Uterus (tissue), 3 donors: ENCODE measurements at regions not wholly inside any gene's neighbourhood (a gene's known extent, or its start where the extent isn't known, plus 50 kb on each side); places are given as distances from the start of the nearest gene placed in this dataset.

ENCODE experiments used
- DNase-seq, 2 donors: peaks; one replicate each; pipeline ENCODE4 v3.0.0-alpha.2; 2019 to 2020
- H3K27ac ChIP-seq, 2 donors: fragments of 200-600 bp; sonication (generic); 1 replicate in 1 of 2; 2 replicates in 1 of 2; pipeline ENCODE4 v1.5.1; 2016 to 2018
- H3K27me3 ChIP-seq, 2 donors: fragments of 200-600 bp; sonication (generic); one replicate each; pipeline ENCODE4 v1.5.1; 2018 to 2019; ENCODE audit warnings: control low read depth in 1 of 2
- H3K36me3 ChIP-seq, 2 donors: fragments of 200-600 bp; sonication (generic); one replicate each; pipeline ENCODE4 v1.5.1; 2019; ENCODE audit warnings: control low read depth in 1 of 2
- H3K4me1 ChIP-seq, 2 donors: fragments of 200-600 bp; sonication (generic); one replicate each; pipeline ENCODE4 v1.5.1; 2018 to 2019; ENCODE audit warnings: control low read depth in 1 of 2
- H3K4me3 ChIP-seq, 2 donors: fragments of 200-600 bp; sonication (generic); 1 replicate in 1 of 2; 2 replicates in 1 of 2; pipeline ENCODE4 v1.5.1; 2018 to 2019; ENCODE audit warnings: mild to moderate bottlenecking in 1 of 2
- H3K9me3 ChIP-seq, 2 donors: fragments of 200-600 bp; sonication (generic); one replicate each; pipeline ENCODE4 v1.5.1; 2019; ENCODE audit warnings: control low read depth in 1 of 2
- POLR2A ChIP-seq, 2 donors: fragments of 450-650 bp; IDR thresholded peaks; one replicate each; pipeline ENCODE4 v1.6.1; 2016; ENCODE audit warnings: antibody characterized with exemption in 2 of 2, mild to moderate bottlenecking in 1 of 2, moderate library complexity in 1 of 2
- intact Hi-C: fragments of 100-400 bp; cut with DNase I; formaldehyde crosslinking; loops from one replicate; pipeline ENCODE4 v1.15.1; 2023; ENCODE audit warnings: low total_unique reads
- TF ChIP-seq, protein P1 (sequence below), 4 experiments: fragments of 200-600 bp in 2 of 4; fragments of 450-650 bp in 2 of 4; sonication (generic) in 2 of 4; IDR thresholded peaks; one replicate each; pipeline ENCODE4 v1.5.1; 2016 to 2019; ENCODE audit warnings: antibody characterized with exemption in 4 of 4, mild to moderate bottlenecking in 2 of 4, moderate library complexity in 1 of 4
- donor health status: DM: yes; HTN: yes; CAD: no.

GRCh38 chr3:78139166-78139565, 1099.3 kb downstream of the ROBO2 start:
- no peak overlapping the region for H3K27ac ChIP-seq
- H3K4me1 ChIP-seq, result no peaks in the 10 kb centered on the region
- no peak for TF ChIP-seq POLR2A (IDR thresholded peaks at IDR 0.05)
- TF ChIP-seq, protein P1, sequence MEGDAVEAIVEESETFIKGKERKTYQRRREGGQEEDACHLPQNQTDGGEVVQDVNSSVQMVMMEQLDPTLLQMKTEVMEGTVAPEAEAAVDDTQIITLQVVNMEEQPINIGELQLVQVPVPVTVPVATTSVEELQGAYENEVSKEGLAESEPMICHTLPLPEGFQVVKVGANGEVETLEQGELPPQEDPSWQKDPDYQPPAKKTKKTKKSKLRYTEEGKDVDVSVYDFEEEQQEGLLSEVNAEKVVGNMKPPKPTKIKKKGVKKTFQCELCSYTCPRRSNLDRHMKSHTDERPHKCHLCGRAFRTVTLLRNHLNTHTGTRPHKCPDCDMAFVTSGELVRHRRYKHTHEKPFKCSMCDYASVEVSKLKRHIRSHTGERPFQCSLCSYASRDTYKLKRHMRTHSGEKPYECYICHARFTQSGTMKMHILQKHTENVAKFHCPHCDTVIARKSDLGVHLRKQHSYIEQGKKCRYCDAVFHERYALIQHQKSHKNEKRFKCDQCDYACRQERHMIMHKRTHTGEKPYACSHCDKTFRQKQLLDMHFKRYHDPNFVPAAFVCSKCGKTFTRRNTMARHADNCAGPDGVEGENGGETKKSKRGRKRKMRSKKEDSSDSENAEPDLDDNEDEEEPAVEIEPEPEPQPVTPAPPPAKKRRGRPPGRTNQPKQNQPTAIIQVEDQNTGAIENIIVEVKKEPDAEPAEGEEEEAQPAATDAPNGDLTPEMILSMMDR (IDR thresholded peaks at IDR 0.05), result no peak
- intact Hi-C loops, result no loop called here
- no peak for DNase-seq
- no peak overlapping the region for H3K4me3 ChIP-seq
- no peaks in the 10 kb centered on the region for H3K9me3 ChIP-seq
- no peaks in the 10 kb centered on the region for H3K36me3 ChIP-seq
- H3K27me3 ChIP-seq, result no peaks in the 10 kb centered on the region

- Histone ChIP-seq H3K36me3 (no peaks in the 10 kb centered on the region), H3K4me3 (no peak overlapping the region), H3K27ac (no peak overlapping the region), H3K4me1 (no peaks in the 10 kb centered on the region), H3K9me3 (no peaks in the 10 kb centered on the region), H3K27me3 (no peaks in the 10 kb centered on the region)
- TF ChIP-seq POLR2A (IDR thresholded peaks at IDR 0.05), result no peak
- intact Hi-C loops, result no loop called here
- DNase-seq, result no peak
Measured at GRCh38 chr3:78140274-78140673, 1100.4 kb downstream of the ROBO2 start.

DNA sequence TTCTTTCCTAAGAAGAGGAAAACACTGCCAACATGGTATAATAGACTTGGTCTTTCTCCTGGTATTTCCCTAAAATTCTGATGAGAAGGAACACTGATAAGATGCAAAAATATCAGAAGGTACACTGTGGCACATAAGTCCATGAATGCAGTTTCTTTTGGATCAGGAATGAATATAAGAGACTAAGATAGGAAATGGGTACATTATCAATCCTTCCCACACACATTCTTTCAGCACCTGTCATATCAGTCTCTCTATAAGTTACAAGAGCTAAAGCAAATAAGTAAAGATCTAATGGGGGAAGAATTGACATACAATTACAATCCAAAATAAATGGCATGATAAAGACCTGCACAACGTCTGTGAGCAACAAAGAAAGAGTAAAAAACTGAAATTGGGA, 1101.0 kb downstream of the ROBO2 start:
- H3K9me3 ChIP-seq, result no peaks in the 10 kb centered on the region
- no peak for TF ChIP-seq POLR2A (IDR thresholded peaks at IDR 0.05)
- TF ChIP-seq, protein P1 (IDR thresholded peaks at IDR 0.05), result no peak
- no peak overlapping the region for H3K4me3 ChIP-seq
- intact Hi-C loops, result no loop called here
- no peak for DNase-seq
- no peaks in the 10 kb centered on the region for H3K4me1 ChIP-seq
- no peak overlapping the region for H3K27ac ChIP-seq
- no peaks in the 10 kb centered on the region for H3K27me3 ChIP-seq
- H3K36me3 ChIP-seq, result no peaks in the 10 kb centered on the region

- no peaks in the 10 kb centered on the region for H3K36me3 ChIP-seq
Measured at GRCh38 chr3:78141269-78141668, 1101.4 kb downstream of the ROBO2 start.

DNA sequence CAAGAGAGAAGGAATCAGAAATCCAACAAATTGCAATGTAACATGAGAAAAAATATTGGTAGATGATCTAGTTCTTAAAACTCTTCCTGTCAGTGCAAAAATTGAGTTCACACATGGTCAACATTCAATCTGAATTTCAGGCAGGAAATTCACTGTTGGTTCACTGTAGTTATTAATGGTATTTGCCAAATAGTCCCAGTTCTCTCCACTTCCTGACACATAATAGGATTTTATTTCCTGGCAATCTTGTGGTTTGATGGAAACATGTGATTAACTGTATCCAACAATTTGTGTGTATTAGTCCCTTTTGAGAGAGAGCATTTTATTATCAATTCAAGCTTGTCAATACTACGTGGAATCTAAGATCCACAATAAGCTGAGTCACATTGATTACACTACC, 1103.1 kb downstream of the ROBO2 start:
- TF ChIP-seq POLR2A (IDR thresholded peaks at IDR 0.05), result no peak
- TF ChIP-seq, protein P1 (IDR thresholded peaks at IDR 0.05), result no peak
- Histone ChIP-seq H3K4me3 (no peak overlapping the region), H3K4me1 (no peaks in the 10 kb centered on the region), H3K27ac (no peak overlapping the region), H3K27me3 (no peaks in the 10 kb centered on the region), H3K36me3 (no peaks in the 10 kb centered on the region), H3K9me3 (no peaks in the 10 kb centered on the region)
- intact Hi-C loops, result no loop called here
- no peak for DNase-seq

More at GRCh38 chr3:78141269-78141668, 1101.4 kb downstream of the ROBO2 start:
- DNase-seq, result no peak
- no peak overlapping the region for H3K27ac ChIP-seq
- H3K4me3 ChIP-seq, result no peak overlapping the region
- no peak for TF ChIP-seq POLR2A (IDR thresholded peaks at IDR 0.05)
- TF ChIP-seq, protein P1 (IDR thresholded peaks at IDR 0.05), result no peak
- no peaks in the 10 kb centered on the region for H3K4me1 ChIP-seq
- H3K27me3 ChIP-seq, result no peaks in the 10 kb centered on the region
- intact Hi-C loops, result no loop called here
- no peaks in the 10 kb centered on the region for H3K9me3 ChIP-seq
